ENCODE measurements at regions not wholly inside any gene's neighbourhood (a gene's known extent, or its start where the extent isn't known, plus 50 kb on each side); places are given as distances from the start of the nearest gene placed in this dataset.
A peak's percentile ranks its signal among the peaks of the same experiment; 100 is the strongest.

- DNase-seq (ENCODE audit: low read depth in 2 of 2), result no peak
Observed at GRCh38 chr17:55668312-55668920, 54.2 kb downstream of the TMEM100 start.

GRCh38 chr17:55666806-55667205 lies 55.9 kb downstream of the TMEM100 start:
- no peak for DNase-seq (ENCODE audit: low read depth in 2 of 2)

GRCh38 chr17:55664287-55664686 lies 58.4 kb downstream of the TMEM100 start:
- no peak for DNase-seq (ENCODE audit: low read depth in 2 of 2)

GRCh38 chr17:55663400-55663799 lies 59.3 kb downstream of the TMEM100 start:
- no peak for DNase-seq (ENCODE audit: low read depth in 2 of 2)

- DNase-seq (ENCODE audit: low read depth in 2 of 2), result no peak
Observed at GRCh38 chr17:55661963-55662834, 60.5 kb downstream of the TMEM100 start.

GRCh38 chr17:55661256-55661758 lies 61.4 kb downstream of the TMEM100 start:
- DNase-seq (ENCODE audit: low read depth in 2 of 2), result no peak

- DNase-seq (ENCODE audit: low read depth in 2 of 2), result no peak
Observed at GRCh38 chr17:55660178-55660886, 62.3 kb downstream of the TMEM100 start.

- no peak for DNase-seq (ENCODE audit: low read depth in 2 of 2)
Observed at GRCh38 chr17:55659661-55660060, 63.0 kb downstream of the TMEM100 start.

GRCh38 chr17:55655777-55656176 lies 66.9 kb downstream of the TMEM100 start:
- DNase-seq (ENCODE audit: low read depth in 2 of 2), result no peak

GRCh38 chr17:55654821-55655220 lies 67.8 kb downstream of the TMEM100 start:
- DNase-seq (ENCODE audit: low read depth in 2 of 2), result no peak

- DNase-seq (ENCODE audit: low read depth in 2 of 2), result no peak
Observed at GRCh38 chr17:55654022-55654421, 68.6 kb downstream of the TMEM100 start.

- DNase-seq (ENCODE audit: low read depth in 2 of 2), result no peak
Observed at GRCh38 chr17:55652825-55653224, 69.8 kb downstream of the TMEM100 start.

- no peak for DNase-seq (ENCODE audit: low read depth in 2 of 2)
Observed at GRCh38 chr17:55652114-55652823, 70.4 kb downstream of the TMEM100 start.

GRCh38 chr17:55649957-55650597 lies 72.6 kb downstream of the TMEM100 start:
- DNase-seq (ENCODE audit: low read depth in 2 of 2), result no peak

- no peak for DNase-seq (ENCODE audit: low read depth in 2 of 2)
Observed at GRCh38 chr17:55648086-55648485, 74.6 kb downstream of the TMEM100 start.

- DNase-seq (ENCODE audit: low read depth in 2 of 2), result no peak
Observed at GRCh38 chr17:55645361-55645760, 77.3 kb downstream of the TMEM100 start.

GRCh38 chr17:55644346-55644745 lies 78.3 kb downstream of the TMEM100 start:
- DNase-seq (ENCODE audit: low read depth in 2 of 2), result no peak

- no peak for DNase-seq (ENCODE audit: low read depth in 2 of 2)
Observed at GRCh38 chr17:55642741-55643140, 79.9 kb downstream of the TMEM100 start.

- DNase-seq (ENCODE audit: low read depth in 2 of 2), result peak in 1 of 2 donors; percentile 18
Observed at GRCh38 chr17:55641676-55642081, 81.0 kb downstream of the TMEM100 start.

GRCh38 chr17:55639096-55639495 lies 83.6 kb downstream of the TMEM100 start:
- no peak for DNase-seq (ENCODE audit: low read depth in 2 of 2)

GRCh38 chr17:55635253-55635914 lies 87.3 kb downstream of the TMEM100 start:
- DNase-seq (ENCODE audit: low read depth in 2 of 2), result no peak
